ENCODE measurements at regions not wholly inside any gene's neighbourhood (a gene's known extent, or its start where the extent isn't known, plus 50 kb on each side); places are given as distances from the start of the nearest gene placed in this dataset.

DNA sequence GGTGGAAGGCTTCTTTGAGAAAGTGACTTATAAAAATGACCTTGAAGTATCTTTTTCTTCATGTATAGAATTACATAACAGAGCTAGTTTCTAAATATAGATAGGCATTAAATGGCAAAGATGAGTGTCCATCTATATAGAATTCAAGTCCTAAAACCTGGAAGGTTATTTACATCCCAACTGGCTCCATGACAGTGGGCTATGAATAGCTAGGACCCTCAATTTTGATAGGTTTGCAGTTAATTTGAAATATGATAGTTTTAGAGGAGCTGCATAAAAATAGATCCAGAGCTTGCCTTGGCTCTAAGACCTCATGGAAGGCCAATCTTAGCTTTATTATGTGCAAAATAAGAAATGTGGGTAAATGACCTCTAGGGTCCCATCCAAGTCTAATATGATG lies 310.6 kb upstream of the CITED2 start:
- no peak for TF ChIP-seq CTCF (IDR thresholded peaks at IDR 0.05; ENCODE audit: low read depth, low read length, missing control alignments)
- DNase-seq (ENCODE audit: low read depth), result no peak
- in situ Hi-C loops (cut with HindIII; ENCODE audit: low sequenced_read_pairs), result no loop called here
- no peak overlapping the region for H3K4me3 ChIP-seq (ENCODE audit: low read depth, low read length)

DNA sequence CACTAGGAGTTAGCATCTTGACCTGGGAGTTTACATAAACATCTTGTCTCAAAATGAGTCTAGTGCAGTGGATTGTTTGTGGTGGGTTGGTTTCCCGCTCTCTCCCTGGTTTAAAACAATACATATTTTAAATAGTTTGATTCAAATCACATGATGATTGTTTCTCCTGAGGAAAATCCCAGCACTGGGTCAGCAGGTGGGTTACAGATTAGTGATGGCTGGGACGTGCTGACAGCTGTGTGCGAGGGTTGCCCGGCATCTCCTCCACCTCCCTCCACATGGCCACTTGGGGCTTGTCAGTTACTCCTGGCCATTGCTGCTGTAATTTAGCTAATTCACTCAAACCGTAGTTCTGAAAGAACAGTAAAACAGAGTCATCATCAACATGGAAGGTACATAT lies 306.4 kb upstream of the CITED2 start:
- DNase-seq (ENCODE audit: low read depth), result no peak
- no peak overlapping the region for H3K4me3 ChIP-seq (ENCODE audit: low read depth, low read length)
- in situ Hi-C loops (cut with HindIII; ENCODE audit: low sequenced_read_pairs), result no loop called here
- TF ChIP-seq CTCF (IDR thresholded peaks at IDR 0.05; ENCODE audit: low read depth, low read length, missing control alignments), result no peak

DNA sequence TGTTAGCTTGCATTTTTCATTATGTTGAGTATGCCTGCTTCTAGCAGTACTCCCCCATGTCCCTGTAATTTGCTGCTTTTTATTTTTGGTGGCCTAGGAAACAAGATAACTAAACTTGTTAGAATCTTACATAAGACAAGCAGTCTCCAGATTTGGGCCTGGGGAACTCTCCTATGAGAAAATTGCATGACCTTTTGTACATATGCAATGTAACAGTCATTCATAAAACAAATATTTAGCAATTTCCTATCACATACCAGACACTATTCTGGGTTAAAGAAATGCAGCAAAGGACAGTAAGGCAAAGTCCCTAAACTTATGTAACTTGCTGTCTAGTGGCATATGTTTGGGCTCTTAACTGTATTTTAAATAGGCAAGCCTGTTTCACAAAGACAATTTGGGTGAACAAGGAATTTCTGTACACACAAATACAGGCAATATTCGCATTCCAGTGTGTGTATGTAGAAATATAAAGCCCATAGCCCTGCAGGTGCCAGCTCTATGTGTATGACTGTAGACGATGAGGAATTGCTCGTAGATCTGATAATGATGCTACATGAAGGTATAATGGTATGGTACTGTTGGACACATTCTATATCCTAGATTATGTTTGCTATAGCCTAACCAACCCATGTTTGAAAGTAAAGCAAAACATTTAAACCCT lies 305.2 kb upstream of the CITED2 start:
- DNase-seq (ENCODE audit: low read depth), result no peak
- no peak for TF ChIP-seq CTCF (IDR thresholded peaks at IDR 0.05; ENCODE audit: low read depth, low read length, missing control alignments)
- in situ Hi-C loops (cut with HindIII; ENCODE audit: low sequenced_read_pairs), result no loop called here
- no peak overlapping the region for H3K4me3 ChIP-seq (ENCODE audit: low read depth, low read length)

DNA sequence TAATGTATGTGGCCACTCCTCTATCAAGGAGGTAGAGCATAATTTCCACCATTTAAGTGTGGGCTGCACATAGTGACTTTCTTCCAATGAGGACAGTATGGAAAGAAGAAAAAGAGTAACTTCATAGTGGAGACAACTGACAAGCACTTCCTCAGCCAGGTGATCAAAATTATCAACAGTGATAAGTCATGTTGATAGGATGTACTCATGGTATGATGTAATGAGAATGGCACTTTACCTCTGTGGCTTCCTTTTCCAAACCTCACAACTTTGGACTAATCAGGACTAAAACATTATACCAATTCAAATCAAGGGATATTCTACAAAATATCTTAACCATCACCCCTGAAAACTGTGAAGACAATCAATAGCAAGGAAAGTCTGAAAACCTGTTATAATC lies 302.3 kb upstream of the CITED2 start:
- TF ChIP-seq CTCF (IDR thresholded peaks at IDR 0.05; ENCODE audit: low read depth, low read length, missing control alignments), result no peak
- in situ Hi-C loops (cut with HindIII; ENCODE audit: low sequenced_read_pairs), result no loop called here
- DNase-seq (ENCODE audit: low read depth), result no peak
- no peak overlapping the region for H3K4me3 ChIP-seq (ENCODE audit: low read depth, low read length)

DNA sequence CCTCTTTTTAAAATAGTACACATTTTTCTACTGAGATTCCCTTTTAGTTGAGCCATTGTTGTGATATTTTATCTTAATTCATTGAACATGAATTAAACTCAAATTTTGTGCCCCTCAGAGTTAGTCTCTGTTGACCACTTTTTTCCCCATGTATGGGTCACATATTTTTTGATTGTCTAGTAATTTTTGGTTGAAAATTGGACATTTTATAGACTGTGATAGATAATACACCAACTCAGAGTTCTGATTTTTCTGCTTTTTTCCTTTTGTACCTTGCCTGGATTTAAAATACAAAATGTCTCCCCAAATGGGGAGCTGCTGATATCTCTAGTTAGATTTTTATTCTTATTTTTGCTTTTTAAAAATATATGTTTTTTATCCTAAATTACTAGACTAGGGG lies 291.8 kb upstream of the CITED2 start:
- no peak for TF ChIP-seq CTCF (IDR thresholded peaks at IDR 0.05; ENCODE audit: low read depth, low read length, missing control alignments)
- in situ Hi-C loops (cut with HindIII; ENCODE audit: low sequenced_read_pairs), result no loop called here
- H3K4me3 ChIP-seq (ENCODE audit: low read depth, low read length), result no peak overlapping the region
- no peak for DNase-seq (ENCODE audit: low read depth)

GRCh38 chr6:139663996-139664395 lies 289.5 kb upstream of the CITED2 start:
- no peak for DNase-seq (ENCODE audit: low read depth)
- H3K4me3 ChIP-seq (ENCODE audit: low read depth, low read length), result no peak overlapping the region
- TF ChIP-seq CTCF (IDR thresholded peaks at IDR 0.05; ENCODE audit: low read depth, low read length, missing control alignments), result no peak
- in situ Hi-C loops (cut with HindIII; ENCODE audit: low sequenced_read_pairs), result no loop called here
